Esophagus mucosa (tissue), 1 donor: ENCODE measurements at regions not wholly inside any gene's neighbourhood (a gene's known extent, or its start where the extent isn't known, plus 50 kb on each side); places are given as distances from the start of the nearest gene placed in this dataset.
"Not testable (repeated sequence)": the region's sequence is repeated elsewhere in the genome, so short reads cannot be mapped to it uniquely, and the experiment has no call there.

Experiments used
- ATAC-seq: fragments of 200-7000 bp; cut with Tn5 transposase; one replicate; pipeline ENCODE4 v1.9.1; 2020
- donor health status: DM: yes; HTN: yes; CAD: no.

DNA sequence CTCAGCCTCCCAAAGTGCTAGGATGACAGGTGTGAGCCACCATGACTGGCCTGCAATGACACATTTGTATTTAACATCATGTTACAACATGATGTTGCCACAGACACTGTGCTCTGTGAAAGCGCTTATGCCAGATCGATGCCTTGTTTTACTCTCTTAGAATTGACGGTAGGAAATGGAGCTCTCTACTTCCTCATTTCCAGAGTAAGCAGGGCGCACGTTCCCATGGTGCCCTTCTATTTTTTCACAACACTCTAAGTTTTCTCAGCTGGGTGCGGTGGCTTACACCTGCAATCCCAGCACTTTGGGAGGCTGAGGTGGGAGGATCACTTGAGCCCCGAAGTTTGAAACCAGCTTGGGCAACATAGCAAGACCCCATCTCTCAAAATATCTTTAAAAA is 60.7 kb upstream of the DHRSX start:
- ATAC-seq, result no peak

GRCh38 chrX:2559124-2559523 is 58.3 kb upstream of the DHRSX start:
- no peak for ATAC-seq

DNA sequence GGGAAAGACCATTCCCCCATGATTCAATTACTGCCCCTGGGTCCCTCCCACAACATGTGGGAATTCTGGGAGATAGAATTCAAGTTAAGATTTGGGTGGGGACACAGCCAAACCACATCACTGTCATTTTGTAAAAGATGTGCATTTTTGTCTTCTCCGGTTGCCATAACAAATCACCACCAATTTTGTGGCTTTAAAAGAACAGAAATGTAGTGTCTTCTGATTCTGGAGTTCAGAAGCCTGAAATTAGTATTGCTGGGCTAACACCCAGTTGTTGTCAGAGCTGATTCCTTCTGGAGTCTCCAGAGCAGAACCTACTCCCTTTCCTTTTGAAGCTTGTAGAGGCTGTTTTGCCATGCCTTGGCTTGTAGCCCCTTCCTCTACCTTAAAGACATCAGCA is 54.1 kb upstream of the DHRSX start:
- no peak for ATAC-seq

DNA sequence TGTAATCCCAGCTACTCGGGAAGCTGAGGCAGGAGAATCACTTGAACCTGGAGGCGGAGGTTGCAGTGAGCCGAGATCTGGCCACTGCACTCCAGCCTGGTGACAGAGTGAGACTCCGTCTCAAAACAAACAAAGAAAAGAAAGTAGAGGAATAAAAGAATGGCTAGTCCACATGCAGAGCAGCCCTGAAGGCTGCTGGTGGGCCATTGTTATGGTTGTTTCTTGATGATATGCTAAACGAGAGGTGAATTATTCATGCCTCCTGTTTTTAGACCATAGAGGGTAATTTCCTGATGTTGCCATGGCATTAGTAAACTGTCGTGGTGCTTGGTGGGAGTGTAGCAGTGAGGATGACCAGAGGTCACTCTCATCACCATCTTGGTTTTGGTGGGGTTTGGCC is 53.3 kb upstream of the DHRSX start:
- ATAC-seq, result not testable (repeated sequence)

DNA sequence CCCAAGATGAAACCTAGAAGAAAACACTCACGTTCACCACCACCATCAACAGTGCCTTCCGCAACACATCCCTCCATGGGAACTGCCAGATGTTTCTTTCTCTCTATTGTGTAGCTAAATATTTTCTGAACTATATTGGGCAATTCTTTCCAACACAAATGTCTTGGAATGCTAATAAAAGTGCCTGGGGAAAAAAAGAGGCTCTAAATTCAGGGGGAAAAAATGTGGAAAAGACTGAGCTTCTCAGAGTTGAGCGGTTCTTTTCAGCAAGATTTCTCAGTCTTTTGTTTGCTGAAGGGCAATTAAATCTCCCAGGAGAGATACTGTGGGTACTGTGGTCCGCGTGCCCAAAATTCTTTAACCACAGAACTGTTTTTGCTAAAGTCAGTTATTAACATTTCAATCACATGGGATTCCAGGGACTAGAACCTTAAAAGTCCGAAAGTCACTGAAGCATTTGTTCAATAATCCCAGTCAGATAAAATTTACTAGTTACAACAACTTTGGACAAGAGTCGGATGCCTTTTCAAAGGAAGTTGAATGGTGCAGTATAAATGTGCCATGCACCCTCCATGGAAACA is 51.9 kb upstream of the DHRSX start:
- ATAC-seq, result no peak

- no peak for ATAC-seq
Observed at GRCh38 chrX:2550328-2551020, 49.7 kb upstream of the DHRSX start.
